Left lung (tissue), 4 donors: ENCODE measurements at regions not wholly inside any gene's neighbourhood (a gene's known extent, or its start where the extent isn't known, plus 50 kb on each side); places are given as distances from the start of the nearest gene placed in this dataset.

Source experiments
- ATAC-seq: fragments of 200-7000 bp; cut with Tn5 transposase; one replicate; pipeline ENCODE4 v1.9.1; 2020; ENCODE audit warnings: moderate library complexity
- DNase-seq, 4 donors: peaks; one replicate each; pipeline ENCODE4 v3.0.0-alpha.2; 2013 to 2020
- H3K27ac ChIP-seq, 2 donors: fragments of 200-600 bp; sonication (generic) in 1 of 2; one replicate each; pipeline versions ENCODE4 v1.5.0 to v1.8.0; 2020 to 2021
- H3K27me3 ChIP-seq, 2 donors: fragments of 200-600 bp; sonication (generic) in 1 of 2; one replicate each; pipeline versions ENCODE4 v1.5.0 to v1.8.0; 2020 to 2021
- H3K36me3 ChIP-seq, 2 donors: fragments of 200-600 bp; sonication (generic) in 1 of 2; one replicate each; pipeline versions ENCODE4 v1.5.0 to v1.8.0; 2020 to 2021
- H3K4me1 ChIP-seq, 2 donors: fragments of 200-600 bp; one replicate each; pipeline ENCODE4 v1.8.0; 2021
- H3K4me3 ChIP-seq, 2 donors: fragments of 200-600 bp; sonication (generic) in 1 of 2; one replicate each; pipeline versions ENCODE4 v1.5.0 to v1.8.0; 2020 to 2021; ENCODE audit warnings: mild to moderate bottlenecking in 1 of 2
- H3K9me3 ChIP-seq, 2 donors: fragments of 200-600 bp; sonication (generic) in 1 of 2; one replicate each; pipeline versions ENCODE4 v1.5.0 to v1.8.0; 2020 to 2021
- intact Hi-C, 2 donors: fragments of 100-400 bp; cut with DNase I; formaldehyde crosslinking; loops; one replicate each; pipeline versions ENCODE4 v1.11.2 to v1.14.2; 2022
- TF ChIP-seq, protein P1 (sequence below), 2 donors: fragments of 200-600 bp; sonication (generic) in 1 of 2; IDR thresholded peaks; one replicate each; pipeline versions ENCODE4 v1.5.0 to v1.8.0; 2021; ENCODE audit warnings: antibody characterized with exemption in 2 of 2
- donor health status: DM: no; HTN: yes; CAD: no.
- donor health status: DM: no; HTN: no; CAD: no.

DNA sequence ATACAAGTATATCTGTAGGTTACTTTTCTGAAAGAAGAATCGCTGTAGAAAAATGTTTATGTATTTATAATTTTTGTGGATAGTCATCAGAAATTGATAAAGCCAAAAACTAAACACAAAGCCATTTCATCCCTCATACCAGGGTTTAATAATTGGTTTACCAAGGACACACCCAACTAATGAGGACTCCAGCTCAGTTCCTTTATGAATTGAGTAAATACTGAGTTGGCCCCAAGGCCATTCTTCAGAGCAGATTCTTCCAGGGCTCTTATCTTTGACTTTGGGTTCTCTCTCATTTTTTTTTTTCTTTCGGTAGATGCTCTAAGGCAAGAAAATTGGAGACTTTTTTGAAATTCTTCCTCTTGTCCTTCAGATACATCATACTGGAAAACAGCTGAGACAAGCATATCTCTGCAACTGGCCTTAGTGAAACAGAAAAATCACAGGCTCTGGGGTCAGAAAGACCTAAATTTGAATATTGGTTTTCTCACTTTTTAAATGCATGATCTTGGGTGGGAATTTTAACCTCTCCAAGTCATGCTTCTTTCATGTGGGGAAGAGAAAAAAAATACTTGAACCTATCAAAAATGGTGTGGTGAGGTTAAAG is 401.8 kb downstream of the ARHGEF28 start:
- DNase-seq: no peak
- TF ChIP-seq, protein P1, sequence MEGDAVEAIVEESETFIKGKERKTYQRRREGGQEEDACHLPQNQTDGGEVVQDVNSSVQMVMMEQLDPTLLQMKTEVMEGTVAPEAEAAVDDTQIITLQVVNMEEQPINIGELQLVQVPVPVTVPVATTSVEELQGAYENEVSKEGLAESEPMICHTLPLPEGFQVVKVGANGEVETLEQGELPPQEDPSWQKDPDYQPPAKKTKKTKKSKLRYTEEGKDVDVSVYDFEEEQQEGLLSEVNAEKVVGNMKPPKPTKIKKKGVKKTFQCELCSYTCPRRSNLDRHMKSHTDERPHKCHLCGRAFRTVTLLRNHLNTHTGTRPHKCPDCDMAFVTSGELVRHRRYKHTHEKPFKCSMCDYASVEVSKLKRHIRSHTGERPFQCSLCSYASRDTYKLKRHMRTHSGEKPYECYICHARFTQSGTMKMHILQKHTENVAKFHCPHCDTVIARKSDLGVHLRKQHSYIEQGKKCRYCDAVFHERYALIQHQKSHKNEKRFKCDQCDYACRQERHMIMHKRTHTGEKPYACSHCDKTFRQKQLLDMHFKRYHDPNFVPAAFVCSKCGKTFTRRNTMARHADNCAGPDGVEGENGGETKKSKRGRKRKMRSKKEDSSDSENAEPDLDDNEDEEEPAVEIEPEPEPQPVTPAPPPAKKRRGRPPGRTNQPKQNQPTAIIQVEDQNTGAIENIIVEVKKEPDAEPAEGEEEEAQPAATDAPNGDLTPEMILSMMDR (IDR thresholded peaks at IDR 0.05): no peak
- Histone ChIP-seq H3K4me1 (no peaks in the 10 kb centered on the region), H3K9me3 (no peaks in the 10 kb centered on the region), H3K4me3 (no peak overlapping the region), H3K36me3 (no peaks in the 10 kb centered on the region), H3K27me3 (no peaks in the 10 kb centered on the region), H3K27ac (no peak overlapping the region)
- ATAC-seq: peak; percentile 47
- intact Hi-C loops: no loop called here

DNA sequence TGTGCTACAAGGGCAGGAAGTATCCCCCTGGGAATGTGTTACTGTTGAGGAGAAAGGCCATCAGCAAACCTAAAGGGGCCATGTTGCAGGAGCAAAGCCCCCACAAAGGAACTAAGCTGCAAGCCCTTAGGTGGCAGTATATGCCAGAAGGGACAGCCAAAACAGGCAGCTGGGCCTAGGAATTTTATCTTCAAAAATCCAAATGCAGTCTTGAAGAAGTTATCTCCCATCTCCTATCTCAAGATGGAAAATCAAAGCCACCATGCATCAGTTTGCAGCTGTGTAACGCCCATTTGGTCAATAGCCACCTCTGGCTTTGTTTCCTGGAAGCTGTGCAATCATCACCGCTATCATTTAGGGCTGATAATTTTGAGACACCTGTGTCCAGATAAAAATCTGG is 400.3 kb downstream of the ARHGEF28 start:
- DNase-seq: no peak
- no peak for ATAC-seq
- Histone ChIP-seq H3K4me1 (no peaks in the 10 kb centered on the region), H3K36me3 (no peaks in the 10 kb centered on the region), H3K27ac (no peak overlapping the region), H3K27me3 (no peaks in the 10 kb centered on the region), H3K4me3 (no peak overlapping the region), H3K9me3 (no peaks in the 10 kb centered on the region)
- intact Hi-C loops: no loop called here
- TF ChIP-seq, protein P1 (IDR thresholded peaks at IDR 0.05): no peak

DNA sequence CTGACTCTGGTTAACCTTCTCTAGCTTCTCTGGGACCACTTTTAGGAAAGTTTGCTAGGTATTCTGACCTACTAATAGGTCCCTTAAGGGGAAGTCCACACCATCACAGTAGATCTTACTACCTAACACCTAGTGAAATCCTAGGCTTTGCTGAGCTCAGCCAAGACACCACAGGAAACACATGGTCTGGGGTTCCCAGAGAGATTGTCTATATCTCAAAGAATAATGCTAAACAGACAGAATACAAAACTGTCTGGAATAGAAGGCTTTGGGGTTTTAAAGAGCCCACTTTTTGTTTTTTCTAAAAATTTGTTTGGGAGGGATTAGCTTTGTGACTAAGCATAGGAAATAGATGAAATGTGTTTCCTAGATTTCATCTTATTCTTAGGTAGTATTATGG is 395.1 kb downstream of the ARHGEF28 start:
- intact Hi-C loops: no loop called here
- TF ChIP-seq, protein P1 (IDR thresholded peaks at IDR 0.05): no peak
- DNase-seq (no peak), ATAC-seq (peak; percentile 21)
- no peak overlapping the region for H3K4me3 ChIP-seq
- peak overlapping the region in 1 of 2 donors; percentile 7 for H3K27ac ChIP-seq
- H3K4me1 ChIP-seq: peaks cover 0 to 5% of the 10 kb centered on the region in 2 donors
- H3K9me3 ChIP-seq: no peaks in the 10 kb centered on the region
- no peaks in the 10 kb centered on the region for H3K36me3 ChIP-seq
- no peaks in the 10 kb centered on the region for H3K27me3 ChIP-seq

DNA sequence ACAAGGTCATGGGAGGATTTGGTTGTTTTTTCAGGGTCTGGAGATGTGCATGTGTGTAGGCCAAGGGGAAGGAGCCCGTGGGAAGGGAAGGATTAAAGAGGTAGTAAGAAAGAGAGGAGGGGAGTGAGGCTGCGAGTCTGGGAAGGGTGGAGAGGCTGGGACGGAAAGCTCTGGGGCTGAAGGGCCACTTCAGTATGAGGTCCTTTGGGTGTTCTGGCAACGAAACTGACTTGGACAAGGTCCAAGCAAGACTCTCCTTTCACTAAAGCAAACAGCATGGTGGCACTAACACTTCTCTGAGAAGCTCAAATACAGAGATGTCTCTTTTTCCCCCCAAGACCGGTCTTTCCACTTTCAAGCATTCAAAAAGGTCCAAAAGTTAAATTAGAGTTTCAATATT is 394.5 kb downstream of the ARHGEF28 start:
- Histone ChIP-seq H3K27me3 (no peaks in the 10 kb centered on the region), H3K4me1 (peaks cover 0 to 5% of the 10 kb centered on the region in 2 donors), H3K36me3 (no peaks in the 10 kb centered on the region), H3K27ac (peak overlapping the region in 1 of 2 donors; percentile 7), H3K4me3 (no peak overlapping the region), H3K9me3 (no peaks in the 10 kb centered on the region)
- peak; percentile 86 for ATAC-seq
- TF ChIP-seq, protein P1 (IDR thresholded peaks at IDR 0.05): no peak
- intact Hi-C loops: no loop called here
- peak in 3 of 4 donors; percentile 38 to 77 (median 62) for DNase-seq

DNA sequence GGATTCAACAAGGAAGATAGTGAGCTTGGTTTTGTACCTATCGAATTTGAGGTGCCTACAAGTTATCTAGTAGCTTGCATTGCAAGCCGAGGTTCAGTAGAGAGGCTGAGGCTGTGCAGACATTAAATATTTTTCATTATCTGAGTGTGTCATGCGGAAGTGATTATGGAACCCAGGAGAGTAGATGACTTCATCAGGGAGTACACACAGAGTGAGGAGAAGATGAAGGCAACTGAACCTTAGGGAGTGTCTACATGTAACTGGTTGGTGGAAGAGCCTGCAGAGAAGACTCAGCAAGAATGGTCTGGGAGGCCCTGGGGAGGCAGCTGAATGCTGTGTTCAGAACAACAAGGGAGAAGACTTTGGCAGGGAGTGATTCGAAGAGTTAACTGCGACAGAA is 393.9 kb downstream of the ARHGEF28 start:
- H3K27me3 ChIP-seq: no peaks in the 10 kb centered on the region
- peak; percentile 34 for ATAC-seq
- no peak overlapping the region for H3K27ac ChIP-seq
- TF ChIP-seq, protein P1 (IDR thresholded peaks at IDR 0.05): no peak
- H3K4me1 ChIP-seq: peaks cover 0 to 5% of the 10 kb centered on the region in 2 donors
- no peaks in the 10 kb centered on the region for H3K9me3 ChIP-seq
- H3K36me3 ChIP-seq: no peaks in the 10 kb centered on the region
- intact Hi-C loops: no loop called here
- DNase-seq: no peak
- no peak overlapping the region for H3K4me3 ChIP-seq
